ENCODE measurements at regions not wholly inside any gene's neighbourhood (a gene's known extent, or its start where the extent isn't known, plus 50 kb on each side); places are given as distances from the start of the nearest gene placed in this dataset.

DNA sequence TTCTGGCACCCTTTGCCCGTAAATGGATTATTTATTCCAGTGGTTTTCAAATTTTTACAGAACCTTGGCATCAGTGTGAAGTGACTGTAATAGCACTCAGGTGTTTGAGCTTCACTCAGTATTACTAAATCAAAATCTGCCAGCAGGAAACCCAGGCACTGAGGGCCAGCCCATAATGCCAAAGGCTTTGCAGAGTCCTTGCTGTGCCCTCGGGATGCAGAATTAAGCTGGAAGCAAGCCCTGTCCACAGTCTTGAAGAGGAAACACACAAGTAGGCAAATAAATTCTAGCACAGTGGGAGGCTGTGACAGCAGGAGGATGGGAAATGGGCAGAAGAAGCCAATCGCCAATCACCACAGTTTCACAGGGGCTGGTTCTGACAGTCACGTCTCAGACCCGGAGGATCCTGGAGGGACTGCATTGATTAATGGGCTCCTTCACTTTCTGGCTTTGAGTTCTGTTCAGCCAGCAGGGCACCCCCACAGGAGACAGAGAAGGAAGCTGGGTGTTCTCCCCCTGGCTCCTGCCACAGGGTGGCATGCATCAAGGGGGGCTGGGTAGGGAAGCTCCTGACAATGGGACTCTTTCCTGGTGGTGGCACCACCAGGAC, 138.8 kb downstream of the MTNR1A start:
- TF ChIP-seq CTCF (IDR thresholded peaks at IDR 0.05) = no peak
- TF ChIP-seq ZFX (IDR thresholded peaks at IDR 0.05; ENCODE audit: borderline replicate concordance) = no peak
